Lung (tissue), 11 donors: ENCODE measurements at regions not wholly inside any gene's neighbourhood (a gene's known extent, or its start where the extent isn't known, plus 50 kb on each side); places are given as distances from the start of the nearest gene placed in this dataset.
"Not testable (repeated sequence)": the region's sequence is repeated elsewhere in the genome, so short reads cannot be mapped to it uniquely, and the experiment has no call there.

ENCODE experiments used
- ATAC-seq: fragments of 200-7000 bp; cut with Tn5 transposase; one replicate; pipeline ENCODE4 v1.9.1; 2020; ENCODE audit warnings: moderate number of reproducible peaks; ENCODE audit not compliant: insufficient read depth, low FRiP score
- DNase-seq, 3 donors: peaks; one replicate each; pipeline ENCODE4 v3.0.0-alpha.2; 2013 to 2017
- H3K27ac ChIP-seq, 2 donors: one replicate each; pipeline ENCODE4 v1.5.1; 2013; ENCODE audit warnings: mild to moderate bottlenecking in 2 of 2, moderate library complexity in 2 of 2, control low read depth in 1 of 2, inconsistent platforms in 1 of 2, low read depth in 1 of 2, low read length in 1 of 2
- H3K27me3 ChIP-seq, 3 donors: one replicate each; pipeline ENCODE4 v1.5.1; 2013; ENCODE audit warnings: low read length in 2 of 3; ENCODE audit not compliant: control insufficient read depth in 3 of 3, insufficient read depth in 3 of 3
- H3K36me3 ChIP-seq, 4 donors: one replicate each; pipeline ENCODE4 v1.5.1; 2013; ENCODE audit warnings: low read length in 4 of 4, mild to moderate bottlenecking in 1 of 4, moderate library complexity in 1 of 4; ENCODE audit not compliant: control insufficient read depth in 4 of 4, insufficient read depth in 4 of 4
- H3K4me1 ChIP-seq, 5 donors: one replicate each; pipeline ENCODE4 v1.5.1; 2013; ENCODE audit warnings: low read length in 5 of 5, mild to moderate bottlenecking in 2 of 5, moderate library complexity in 1 of 5; ENCODE audit not compliant: control insufficient read depth in 5 of 5, insufficient read depth in 5 of 5
- H3K4me3 ChIP-seq: one replicate; pipeline ENCODE4 v1.5.1; 2013; ENCODE audit warnings: mild to moderate bottlenecking, control low read depth, moderate library complexity
- H3K9ac ChIP-seq, 2 donors: one replicate each; pipeline ENCODE4 v1.5.1; 2013; ENCODE audit warnings: low read length in 2 of 2, control low read depth in 1 of 2; ENCODE audit not compliant: insufficient read depth in 1 of 2
- H3K9me3 ChIP-seq, 4 donors: one replicate each; pipeline ENCODE4 v1.5.1; 2013; ENCODE audit warnings: low read length in 3 of 4, mild to moderate bottlenecking in 1 of 4, moderate library complexity in 1 of 4; ENCODE audit not compliant: control insufficient read depth in 4 of 4, insufficient read depth in 3 of 4
- CTCF ChIP-seq: IDR thresholded peaks from 2 replicates; pipeline ENCODE4 v1.5.1; 2012; ENCODE audit warnings: mild to moderate bottlenecking; ENCODE audit errors: control extremely low read depth, extremely low read depth
- WGBS, 2 donors: extraction: QIAGEN DNeasy Blood & Tissue Kit; methylation state at CpG; one replicate each; pipeline ENCODE4 v1.1.7; 2013; 5-methylcytosine and 5-hydroxymethylcytosine counted together
- donor health status: control.
- donor health status: control.
- donor health status: Bipolar disorder and iron deficiency.
- donor health status: healthy.
- donor health status: DM: yes; HTN: yes; CAD: no.

- WGBS, 2 donors = 51 to 68% methylated on average over 5 of the region's 5 CpGs
- no peak for TF ChIP-seq CTCF
- no peaks in the 10 kb centered on the region for H3K36me3 ChIP-seq
- H3K27me3 ChIP-seq = no peaks in the 10 kb centered on the region
- no peaks in the 10 kb centered on the region for H3K9me3 ChIP-seq
- no peak overlapping the region for H3K4me3 ChIP-seq
- ATAC-seq (no peak), DNase-seq (peak; percentile 18 to 75 (median 72))
- peak overlapping the region in 1 of 2 donors; percentile 58 for H3K9ac ChIP-seq
- no peak overlapping the region for H3K27ac ChIP-seq
- H3K4me1 ChIP-seq = no peaks in the 10 kb centered on the region
These were observed 943.8 kb downstream of the SLC16A7 start for GRCh38 chr12:60539592-60539991.

- Histone ChIP-seq H3K9me3 (peaks cover 0 to 7% (median 0%) of the 10 kb centered on the region in 4 donors), H3K27me3 (no peaks in the 10 kb centered on the region), H3K36me3 (no peaks in the 10 kb centered on the region), H3K4me3 (no peak overlapping the region), H3K27ac (no peak overlapping the region), H3K9ac (no peak overlapping the region), H3K4me1 (peaks cover 0 to 2% (median 0%) of the 10 kb centered on the region in 5 donors)
- ATAC-seq (no peak), DNase-seq (no peak)
- WGBS, 2 donors = 82 to 90% methylated on average over 2 of the region's 2 CpGs
- TF ChIP-seq CTCF = no peak
These were observed 973.1 kb downstream of the SLC16A7 start for GRCh38 chr12:60568914-60569313.

DNA sequence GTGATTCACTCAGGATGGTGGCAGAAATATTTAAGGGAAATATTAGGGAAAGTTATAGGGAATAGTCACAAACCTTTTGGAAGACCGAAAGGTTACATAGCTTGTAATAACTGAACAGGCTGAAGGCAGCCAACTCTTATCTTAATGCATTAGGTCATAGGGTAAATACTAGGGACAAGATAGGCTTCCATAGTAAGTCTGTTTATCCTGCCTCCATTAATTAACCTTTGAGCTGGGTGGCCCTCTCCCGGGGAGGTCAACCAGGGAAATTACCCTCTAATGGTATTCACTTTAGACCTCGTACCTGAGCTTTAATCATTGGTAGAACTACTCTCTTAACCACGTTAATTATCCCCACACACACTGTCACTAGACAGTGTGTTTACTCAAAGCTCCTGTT is 981.8 kb downstream of the SLC16A7 start:
- Histone ChIP-seq H3K4me3 (no peak overlapping the region), H3K27ac (no peak overlapping the region), H3K27me3 (no peaks in the 10 kb centered on the region), H3K9me3 (no peaks in the 10 kb centered on the region), H3K9ac (no peak overlapping the region), H3K4me1 (no peaks in the 10 kb centered on the region), H3K36me3 (no peaks in the 10 kb centered on the region)
- DNase-seq = no peak
- TF ChIP-seq CTCF = no peak
- no peak for ATAC-seq
- WGBS, 2 donors = 43 to 70% methylated on average over 4 of the region's 4 CpGs

GRCh38 chr12:60587664-60588063 is 991.8 kb downstream of the SLC16A7 start:
- 88 to 96% methylated on average over 1 of the region's 1 CpG for WGBS, 2 donors
- not testable (repeated sequence) for H3K4me1 ChIP-seq, H3K9ac ChIP-seq, DNase-seq, H3K4me3 ChIP-seq, H3K36me3 ChIP-seq, H3K27me3 ChIP-seq, ATAC-seq, H3K9me3 ChIP-seq, H3K27ac ChIP-seq
